IgD-negative memory B cell (primary cell): ENCODE measurements at regions not wholly inside any gene's neighbourhood (a gene's known extent, or its start where the extent isn't known, plus 50 kb on each side); places are given as distances from the start of the nearest gene placed in this dataset.
"Not testable (repeated sequence)": the region's sequence is repeated elsewhere in the genome, so short reads cannot be mapped to it uniquely, and the experiment has no call there.

Experiments used
- H3K27ac Mint-ChIP-seq, 3 donors: one replicate each; pipeline ENCODE4 v1.8.0; 2020 to 2022; ENCODE audit warnings: mild to moderate bottlenecking in 3 of 3, mixed read lengths in 3 of 3, moderate library complexity in 1 of 3
- H3K27me3 Mint-ChIP-seq: one replicate; pipeline ENCODE4 v1.8.0; 2021; ENCODE audit warnings: mixed read lengths
- H3K36me3 Mint-ChIP-seq: one replicate; pipeline ENCODE4 v1.8.0; 2020; ENCODE audit warnings: mild to moderate bottlenecking, mixed read lengths
- H3K4me1 Mint-ChIP-seq, 3 donors: one replicate each; pipeline ENCODE4 v1.8.0; 2020 to 2022; ENCODE audit warnings: mixed read lengths in 3 of 3, mild to moderate bottlenecking in 1 of 3
- H3K4me3 Mint-ChIP-seq, 4 donors: one replicate each; pipeline ENCODE4 v1.8.0; 2020 to 2022; ENCODE audit warnings: mild to moderate bottlenecking in 4 of 4, mixed read lengths in 4 of 4, moderate library complexity in 3 of 4
- H3K9me3 Mint-ChIP-seq, 3 donors: one replicate each; pipeline ENCODE4 v1.8.0; 2020 to 2021; ENCODE audit warnings: mixed read lengths in 3 of 3, mild to moderate bottlenecking in 1 of 3

DNA sequence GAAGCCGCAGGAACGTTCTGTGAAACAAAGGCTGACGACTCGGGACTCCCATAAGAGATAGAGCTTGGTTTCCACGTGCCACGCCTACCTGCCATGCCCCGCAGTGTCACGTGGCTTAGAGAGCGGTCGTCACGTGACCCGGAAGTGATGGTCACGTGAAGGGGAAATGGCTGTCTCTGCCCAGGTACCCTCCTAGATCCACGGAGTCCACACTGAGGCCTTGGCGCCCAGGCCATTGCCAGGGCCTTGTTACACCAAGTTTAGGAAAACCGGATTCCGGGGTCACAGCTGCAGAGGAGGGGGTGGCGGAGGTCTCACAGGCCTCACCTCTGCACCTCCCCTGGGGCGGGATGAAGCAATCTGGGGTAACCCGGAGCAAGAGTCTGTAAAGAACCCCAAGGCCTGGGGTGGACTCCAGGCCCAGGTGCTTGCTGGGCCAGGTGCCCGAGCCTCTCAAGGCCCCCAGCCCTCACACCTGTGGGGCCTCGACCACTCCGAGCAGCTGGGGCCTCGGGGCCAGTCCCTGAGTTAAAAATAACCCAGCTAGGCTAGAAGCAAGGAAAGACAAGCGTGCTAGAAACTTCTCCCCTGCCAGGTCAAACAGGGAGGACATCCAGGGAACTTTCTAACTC is 113.5 kb upstream of the ZNF236 start:
- peaks cover 0 to 4% (median 1%) of the 10 kb centered on the region in 3 donors for H3K4me1 Mint-ChIP-seq
- H3K36me3 Mint-ChIP-seq = no peaks in the 10 kb centered on the region
- H3K27ac Mint-ChIP-seq = no peak overlapping the region
- no peaks in the 10 kb centered on the region for H3K9me3 Mint-ChIP-seq
- no peak overlapping the region for H3K4me3 Mint-ChIP-seq
- H3K27me3 Mint-ChIP-seq = peaks cover 1% of the 10 kb centered on the region

DNA sequence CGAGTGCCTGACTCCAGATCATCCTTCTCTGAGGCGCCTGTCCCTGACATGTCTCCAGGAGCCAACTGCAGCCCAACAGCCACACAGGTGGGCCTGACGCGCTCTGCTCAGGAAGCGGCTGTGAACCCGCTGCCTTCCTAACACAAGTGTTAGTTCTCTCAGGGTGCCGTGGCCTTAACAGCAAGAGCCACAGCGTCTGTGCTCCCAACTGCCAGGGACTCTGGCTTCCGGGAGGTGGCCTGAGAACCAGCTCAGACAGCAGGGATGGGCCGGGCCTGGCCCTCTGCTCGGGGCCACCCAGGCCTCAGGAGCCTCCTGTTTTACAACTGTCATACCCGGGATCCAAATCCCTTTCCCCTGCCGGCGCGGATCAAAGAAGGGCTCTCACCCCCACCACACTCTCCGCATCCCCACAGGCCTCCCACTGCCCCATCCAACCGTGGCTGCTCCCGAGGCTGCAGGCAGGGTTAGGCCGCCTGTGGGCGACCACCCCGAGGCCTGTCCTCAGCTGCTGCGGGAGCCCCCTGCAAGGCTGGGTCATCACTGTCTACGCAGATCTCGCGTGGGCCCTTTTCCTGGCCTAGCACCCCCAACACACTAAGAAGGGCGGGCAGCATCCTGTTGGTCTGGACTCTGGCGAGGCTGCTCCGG is 114.2 kb upstream of the ZNF236 start:
- peaks cover 0 to 4% (median 1%) of the 10 kb centered on the region in 3 donors for H3K4me1 Mint-ChIP-seq
- H3K27me3 Mint-ChIP-seq = peaks cover 1% of the 10 kb centered on the region
- H3K27ac Mint-ChIP-seq = no peak overlapping the region

DNA sequence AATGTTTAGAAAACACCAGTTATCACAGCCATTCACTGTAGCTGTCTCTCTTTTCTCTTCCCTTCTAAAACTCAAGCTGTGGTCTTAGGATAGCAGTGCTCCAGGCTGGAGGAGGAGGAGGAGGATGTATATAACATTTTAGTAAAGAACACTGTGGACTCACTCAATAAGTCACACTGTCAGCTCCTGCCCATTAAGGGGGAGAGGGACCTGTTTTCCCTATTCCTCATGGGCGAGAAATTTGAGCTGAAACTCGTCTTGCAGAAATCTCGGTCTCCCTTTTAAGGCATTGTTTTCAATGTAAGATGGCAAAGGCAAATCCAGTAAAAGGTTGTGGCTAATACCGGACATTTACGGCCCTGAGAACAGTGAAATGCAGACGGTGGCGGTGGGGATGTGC is 114.8 kb upstream of the ZNF236 start:
- Mint-ChIP-seq H3K4me3 (no peak overlapping the region), H3K4me1 (peaks cover 0 to 4% (median 1%) of the 10 kb centered on the region in 3 donors), H3K27ac (no peak overlapping the region), H3K9me3 (no peaks in the 10 kb centered on the region), H3K27me3 (peaks cover 1% of the 10 kb centered on the region), H3K36me3 (no peaks in the 10 kb centered on the region)

More for the DNA sequence above, 114.2 kb upstream of the ZNF236 start:
- no peaks in the 10 kb centered on the region for H3K36me3 Mint-ChIP-seq
- no peaks in the 10 kb centered on the region for H3K9me3 Mint-ChIP-seq
- no peak overlapping the region for H3K4me3 Mint-ChIP-seq

- not testable (repeated sequence) for H3K9me3 Mint-ChIP-seq, H3K4me3 Mint-ChIP-seq, H3K4me1 Mint-ChIP-seq, H3K27ac Mint-ChIP-seq, H3K27me3 Mint-ChIP-seq, H3K36me3 Mint-ChIP-seq
Measured at GRCh38 chr18:76704589-76704988, 117.8 kb upstream of the ZNF236 start.

DNA sequence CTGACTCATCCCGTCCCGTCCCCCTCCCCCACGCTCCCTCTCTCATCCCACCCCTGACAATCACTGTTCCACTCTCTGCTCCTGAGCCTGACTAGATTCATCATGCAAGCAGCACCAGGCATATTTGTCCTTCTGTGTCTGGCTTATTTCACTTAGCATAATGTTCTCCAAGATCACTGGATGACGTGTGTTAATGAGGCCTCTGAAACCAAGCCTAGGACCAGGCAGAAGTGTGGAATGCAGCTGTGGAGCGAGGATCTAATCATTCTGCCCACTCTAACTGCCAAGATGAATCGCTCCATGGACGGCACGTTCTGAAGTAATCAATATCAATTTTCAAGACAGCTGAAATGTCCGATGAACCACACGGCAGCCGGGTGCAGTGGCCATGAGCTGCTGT is 122.4 kb upstream of the ZNF236 start:
- Mint-ChIP-seq H3K27ac (no peak overlapping the region), H3K36me3 (peaks cover 2% of the 10 kb centered on the region), H3K4me1 (no peaks in the 10 kb centered on the region), H3K9me3 (no peaks in the 10 kb centered on the region), H3K4me3 (no peak overlapping the region), H3K27me3 (peaks cover 8% of the 10 kb centered on the region)

DNA sequence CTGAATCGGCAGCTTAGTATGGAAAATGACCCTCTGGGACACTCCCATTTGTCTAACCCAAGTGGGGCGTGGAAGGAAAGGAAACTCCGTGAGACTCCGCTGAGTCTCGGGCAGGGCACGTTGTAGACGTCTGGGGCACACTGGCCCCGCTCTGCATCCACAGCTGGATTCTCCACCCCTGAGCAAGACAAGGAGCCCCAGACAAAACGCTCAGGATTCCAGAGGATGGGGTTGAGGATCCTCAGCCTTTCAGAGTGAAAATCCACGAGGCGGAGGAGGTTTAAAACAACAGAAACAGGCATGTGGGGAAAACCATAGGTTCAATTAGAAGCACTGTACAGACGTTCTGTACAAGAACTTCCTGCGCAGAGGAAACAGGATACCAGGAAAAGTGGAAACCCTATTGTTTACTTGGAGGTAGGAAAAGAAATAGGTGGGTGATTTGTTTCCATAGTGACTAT is 124.9 kb upstream of the ZNF236 start:
- Mint-ChIP-seq H3K36me3 (peaks cover 2% of the 10 kb centered on the region), H3K4me3 (no peak overlapping the region), H3K4me1 (no peaks in the 10 kb centered on the region), H3K27ac (no peak overlapping the region), H3K27me3 (peaks cover 10% of the 10 kb centered on the region), H3K9me3 (no peaks in the 10 kb centered on the region)

GRCh38 chr18:76691800-76692199 is 130.6 kb upstream of the ZNF236 start:
- Mint-ChIP-seq H3K36me3 (no peaks in the 10 kb centered on the region), H3K4me3 (no peak overlapping the region), H3K27ac (no peak overlapping the region), H3K4me1 (no peaks in the 10 kb centered on the region), H3K9me3 (peaks cover 0 to 3% (median 0%) of the 10 kb centered on the region in 3 donors), H3K27me3 (peaks cover 3% of the 10 kb centered on the region)

DNA sequence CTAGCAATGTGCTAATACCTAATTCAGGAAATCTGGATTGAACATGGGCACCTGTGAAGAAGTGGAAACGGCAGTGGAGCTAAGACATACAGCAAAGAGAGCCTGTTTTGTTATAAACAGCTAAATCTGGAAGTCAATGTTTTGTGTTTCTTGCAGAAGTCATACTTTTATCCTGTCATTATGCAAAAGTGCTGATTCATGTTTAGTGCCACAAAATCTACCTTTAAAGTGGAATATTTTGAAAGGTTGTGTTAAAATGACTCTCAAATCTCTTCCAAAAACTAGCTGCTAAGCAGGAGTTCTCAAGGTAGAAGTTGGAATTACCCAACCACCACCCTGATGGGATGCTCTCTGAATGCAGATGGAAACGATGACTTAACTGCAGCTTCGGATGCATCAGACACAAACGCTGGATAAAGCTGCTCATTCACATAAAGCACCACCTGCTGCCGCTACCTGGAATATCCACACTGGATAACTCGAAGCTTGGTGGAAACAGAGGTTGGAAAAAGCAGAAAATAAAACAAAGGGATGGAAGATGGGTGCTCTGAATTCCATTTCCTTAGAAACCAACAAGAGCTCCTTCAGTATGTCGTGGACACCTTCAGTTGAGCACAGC is 132.6 kb upstream of the ZNF236 start:
- Mint-ChIP-seq H3K9me3 (peaks cover 0 to 3% (median 0%) of the 10 kb centered on the region in 3 donors), H3K27me3 (peaks cover 6% of the 10 kb centered on the region), H3K27ac (no peak overlapping the region), H3K36me3 (no peaks in the 10 kb centered on the region), H3K4me3 (no peak overlapping the region), H3K4me1 (no peaks in the 10 kb centered on the region)

DNA sequence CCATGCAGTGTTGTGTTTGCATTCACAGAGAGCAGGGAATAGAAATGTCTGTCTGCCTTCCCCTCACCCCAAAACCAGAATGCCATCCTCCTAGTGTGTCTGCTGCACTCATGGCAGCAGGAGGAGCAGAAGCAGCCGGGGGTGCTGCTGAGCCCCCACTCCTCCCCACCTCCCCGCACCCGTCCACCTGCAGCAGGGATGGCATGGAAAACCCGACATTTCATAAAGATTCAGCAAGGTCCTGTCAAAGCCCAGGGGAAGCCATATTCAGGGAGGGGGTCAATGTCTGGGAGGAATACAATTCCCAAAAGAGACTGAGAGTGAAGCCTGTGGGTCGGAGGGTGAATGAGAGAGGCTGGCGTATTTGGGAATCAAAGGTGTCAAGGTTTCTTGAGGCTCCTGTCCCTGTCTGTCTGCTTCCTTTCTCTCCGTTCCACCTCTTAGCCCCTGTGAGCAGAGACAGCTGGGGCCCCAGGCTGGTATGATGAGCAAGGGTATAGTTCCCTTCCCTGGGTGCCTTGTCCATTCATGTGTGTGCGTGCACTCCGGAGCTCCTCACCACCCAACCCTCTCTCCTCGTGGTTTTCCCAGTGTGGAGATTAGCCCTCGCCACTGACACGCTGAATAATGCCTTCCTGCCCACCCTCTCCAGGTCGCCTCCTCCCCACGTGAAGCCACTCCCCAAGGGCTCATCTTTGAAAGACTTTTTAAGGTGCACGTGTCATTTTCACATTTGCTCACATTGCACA is 133.5 kb upstream of the ZNF236 start:
- H3K4me3 Mint-ChIP-seq = no peak overlapping the region
- peak overlapping the region in 1 of 3 donors; percentile 31 for H3K27ac Mint-ChIP-seq
- H3K4me1 Mint-ChIP-seq = no peaks in the 10 kb centered on the region
- H3K27me3 Mint-ChIP-seq = peaks cover 8% of the 10 kb centered on the region
- H3K36me3 Mint-ChIP-seq = no peaks in the 10 kb centered on the region
- peaks cover 0 to 3% (median 0%) of the 10 kb centered on the region in 3 donors for H3K9me3 Mint-ChIP-seq

- H3K27me3 Mint-ChIP-seq = peaks cover 7% of the 10 kb centered on the region
- no peaks in the 10 kb centered on the region for H3K4me1 Mint-ChIP-seq
- H3K36me3 Mint-ChIP-seq = no peaks in the 10 kb centered on the region
- H3K9me3 Mint-ChIP-seq = peaks cover 0 to 3% (median 0%) of the 10 kb centered on the region in 3 donors
- no peak overlapping the region for H3K27ac Mint-ChIP-seq
- no peak overlapping the region for H3K4me3 Mint-ChIP-seq
Measured at GRCh38 chr18:76687304-76687962, 134.9 kb upstream of the ZNF236 start.

GRCh38 chr18:76686737-76687231 is 135.6 kb upstream of the ZNF236 start:
- H3K36me3 Mint-ChIP-seq = no peaks in the 10 kb centered on the region
- no peak overlapping the region for H3K4me3 Mint-ChIP-seq
- H3K27ac Mint-ChIP-seq = no peak overlapping the region
- H3K9me3 Mint-ChIP-seq = peaks cover 0 to 3% (median 0%) of the 10 kb centered on the region in 3 donors
- peaks cover 7% of the 10 kb centered on the region for H3K27me3 Mint-ChIP-seq
- H3K4me1 Mint-ChIP-seq = no peaks in the 10 kb centered on the region

DNA sequence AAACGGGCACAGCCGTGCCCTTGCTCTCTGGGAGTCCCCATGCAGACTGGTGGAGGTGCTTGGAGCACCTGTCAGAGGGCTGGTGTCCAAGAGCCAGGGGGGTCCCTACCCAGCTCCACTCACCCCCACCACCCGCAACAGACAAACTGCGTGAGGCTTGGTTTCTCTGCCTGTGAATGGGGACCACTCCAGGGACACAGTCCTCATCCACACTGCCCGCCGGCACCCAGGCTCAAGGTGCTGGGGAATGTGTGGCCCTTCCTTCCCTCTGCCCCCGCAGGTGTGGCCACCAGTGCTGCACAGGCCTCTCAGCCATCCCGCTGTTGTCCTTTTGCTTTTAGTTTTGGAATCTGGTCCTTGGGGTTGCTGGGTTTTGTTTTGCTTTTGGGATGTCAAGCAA is 136.5 kb upstream of the ZNF236 start:
- H3K36me3 Mint-ChIP-seq = no peaks in the 10 kb centered on the region
- no peak overlapping the region for H3K27ac Mint-ChIP-seq
- no peaks in the 10 kb centered on the region for H3K4me1 Mint-ChIP-seq
- peaks cover 0 to 3% (median 0%) of the 10 kb centered on the region in 3 donors for H3K9me3 Mint-ChIP-seq
- no peak overlapping the region for H3K4me3 Mint-ChIP-seq
- peaks cover 7% of the 10 kb centered on the region for H3K27me3 Mint-ChIP-seq

DNA sequence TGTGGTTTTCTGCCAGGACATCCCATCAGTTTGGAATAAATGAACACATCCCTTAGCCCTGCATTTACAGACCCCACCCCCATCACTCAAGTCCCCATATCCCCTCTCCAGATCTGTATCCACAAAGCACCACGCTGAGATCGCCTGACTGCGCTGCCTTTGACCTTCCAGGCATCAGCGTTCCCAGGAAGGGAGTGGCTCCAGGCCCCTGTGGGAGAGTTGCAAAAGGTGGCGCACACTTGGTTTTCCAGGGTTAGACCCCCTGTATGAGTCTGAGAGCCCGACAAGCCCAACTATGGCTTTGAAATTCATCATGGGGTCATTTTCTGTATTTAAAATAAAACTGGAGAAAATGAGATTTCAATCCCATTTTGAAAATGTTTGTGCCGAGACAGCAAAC is 137.0 kb upstream of the ZNF236 start:
- no peaks in the 10 kb centered on the region for H3K4me1 Mint-ChIP-seq
- H3K4me3 Mint-ChIP-seq = peak overlapping the region in 1 of 4 donors; percentile 74
- no peak overlapping the region for H3K27ac Mint-ChIP-seq
- peaks cover 0 to 3% (median 0%) of the 10 kb centered on the region in 3 donors for H3K9me3 Mint-ChIP-seq
- H3K27me3 Mint-ChIP-seq = peaks cover 7% of the 10 kb centered on the region
- H3K36me3 Mint-ChIP-seq = no peaks in the 10 kb centered on the region

- H3K4me1 Mint-ChIP-seq = no peaks in the 10 kb centered on the region
- peaks cover 7% of the 10 kb centered on the region for H3K27me3 Mint-ChIP-seq
- no peak overlapping the region for H3K4me3 Mint-ChIP-seq
- no peak overlapping the region for H3K27ac Mint-ChIP-seq
- peaks cover 0 to 1% (median 0%) of the 10 kb centered on the region in 3 donors for H3K9me3 Mint-ChIP-seq
- no peaks in the 10 kb centered on the region for H3K36me3 Mint-ChIP-seq
Measured at GRCh38 chr18:76684265-76684664, 138.1 kb upstream of the ZNF236 start.
